HG03095 (cell line): ENCODE measurements at regions not wholly inside any gene's neighbourhood (a gene's known extent, or its start where the extent isn't known, plus 50 kb on each side); places are given as distances from the start of the nearest gene placed in this dataset.

Source experiments
- ATAC-seq: cut with Tn5 transposase; IDR thresholded peaks from one replicate; pipeline ENCODE4 v1.9.1; 2021; ENCODE audit warnings: moderate library complexity; ENCODE audit not compliant: unreplicated experiment

GRCh38 chr17:68812876-68813584 is 142.2 kb downstream of the ABCA8 start:
- ATAC-seq, result no peak

GRCh38 chr17:68809148-68809547 is 146.0 kb downstream of the ABCA8 start:
- no peak for ATAC-seq

GRCh38 chr17:68807998-68808772 is 147.0 kb downstream of the ABCA8 start:
- ATAC-seq, result no peak

- ATAC-seq, result no peak
Observed at GRCh38 chr17:68805609-68806008, 149.6 kb downstream of the ABCA8 start.

GRCh38 chr17:68804777-68805520 is 150.2 kb downstream of the ABCA8 start:
- ATAC-seq, result no peak

GRCh38 chr17:68803164-68803929 is 151.8 kb downstream of the ABCA8 start:
- ATAC-seq, result no peak

GRCh38 chr17:68801335-68802247 is 153.6 kb downstream of the ABCA8 start:
- ATAC-seq, result no peak

GRCh38 chr17:68800751-68801150 is 154.4 kb downstream of the ABCA8 start:
- no peak for ATAC-seq

- no peak for ATAC-seq
Observed at GRCh38 chr17:68794636-68795434, 160.4 kb downstream of the ABCA8 start.

- no peak for ATAC-seq
Observed at GRCh38 chr17:68792873-68793272, 162.3 kb downstream of the ABCA8 start.

GRCh38 chr17:68792042-68792685 is 163.0 kb downstream of the ABCA8 start:
- no peak for ATAC-seq

- ATAC-seq, result no peak
Observed at GRCh38 chr17:68790931-68791330, 164.3 kb downstream of the ABCA8 start.

GRCh38 chr17:68790492-68790891 is 164.7 kb downstream of the ABCA8 start:
- no peak for ATAC-seq

GRCh38 chr17:68789203-68789962 is 165.8 kb downstream of the ABCA8 start:
- no peak for ATAC-seq

- ATAC-seq, result no peak
Observed at GRCh38 chr17:68785565-68786486, 169.4 kb downstream of the ABCA8 start.

GRCh38 chr17:68784431-68784830 is 170.8 kb downstream of the ABCA8 start:
- no peak for ATAC-seq

GRCh38 chr17:68783861-68784260 is 171.3 kb downstream of the ABCA8 start:
- no peak for ATAC-seq
